ENCODE measurements at regions not wholly inside any gene's neighbourhood (a gene's known extent, or its start where the extent isn't known, plus 50 kb on each side); places are given as distances from the start of the nearest gene placed in this dataset.
A peak's percentile ranks its signal among the peaks of the same experiment; 100 is the strongest.

DNA sequence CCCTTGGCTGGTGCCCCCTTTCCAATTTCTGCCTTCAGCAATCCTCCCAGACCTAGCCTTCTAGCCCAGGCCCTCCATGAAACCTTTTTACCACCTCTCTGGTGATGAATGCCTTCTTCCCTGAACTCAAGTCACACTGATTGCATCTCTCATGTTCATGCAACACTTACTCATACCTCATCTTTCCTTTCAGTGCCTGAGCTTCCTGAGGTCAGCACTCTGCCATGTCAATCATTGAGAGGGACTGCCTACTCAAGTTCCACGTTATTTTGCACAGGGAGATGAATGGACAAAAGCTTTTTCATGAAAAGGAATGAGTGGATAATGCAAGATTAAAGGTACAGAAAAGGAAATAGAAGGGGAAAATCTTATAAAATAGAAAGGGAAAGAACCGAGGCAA lies 60.1 kb upstream of the PLEKHG1 start:
- no peak for DNase-seq

GRCh38 chr6:150541576-150541975 lies 58.1 kb upstream of the PLEKHG1 start:
- peak; percentile 82 for DNase-seq

DNA sequence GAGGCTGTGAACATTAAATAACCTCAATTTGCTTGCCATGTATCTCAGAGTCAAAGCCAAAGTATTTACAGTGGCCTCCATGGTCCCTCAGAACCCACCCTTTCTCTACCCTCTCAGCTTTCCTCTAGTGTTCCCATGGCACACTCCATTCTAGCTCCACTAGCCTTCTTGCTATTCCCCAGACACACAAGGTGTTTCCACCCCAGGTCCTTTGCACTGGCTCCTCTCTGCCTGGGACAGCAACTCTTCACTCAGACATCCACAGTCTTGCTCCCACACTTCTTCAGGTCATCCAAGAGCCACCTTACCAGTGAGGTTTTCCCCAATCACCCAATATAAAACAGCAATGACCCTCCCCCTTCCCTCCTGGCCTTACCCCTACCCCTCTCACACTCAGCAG lies 56.5 kb upstream of the PLEKHG1 start:
- no peak for DNase-seq

GRCh38 chr6:150544793-150545192 lies 54.9 kb upstream of the PLEKHG1 start:
- DNase-seq, result no peak

DNA sequence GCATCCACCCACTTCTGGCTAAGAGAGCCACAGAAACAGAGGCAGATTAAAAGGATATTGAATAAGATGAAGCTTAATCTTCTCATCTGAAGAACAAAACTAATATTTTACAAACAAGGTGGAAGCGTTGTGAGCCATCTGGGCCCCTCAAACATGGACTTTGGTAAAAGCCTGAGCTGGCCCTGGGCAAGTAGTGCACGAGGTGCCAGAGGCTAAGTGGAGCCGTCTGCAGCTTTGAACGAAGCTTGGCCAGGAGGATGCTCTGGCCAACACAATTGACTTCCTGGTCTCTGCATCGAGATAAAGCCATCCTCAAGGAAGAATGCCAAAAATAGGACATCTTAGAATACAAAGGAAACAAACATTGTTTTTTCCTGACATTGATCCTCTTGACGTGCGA lies 53.2 kb upstream of the PLEKHG1 start:
- DNase-seq, result no peak

GRCh38 chr6:150547502-150548222 lies 52.0 kb upstream of the PLEKHG1 start:
- DNase-seq, result no peak

GRCh38 chr6:150548330-150548729 lies 51.4 kb upstream of the PLEKHG1 start:
- no peak for DNase-seq

- no peak for DNase-seq
Measured at GRCh38 chr6:150549007-150549406, 50.7 kb upstream of the PLEKHG1 start.

- no peak for DNase-seq
Measured at GRCh38 chr6:150549674-150550101, 50.0 kb upstream of the PLEKHG1 start.

Data from DMS79 (cell line).